ENCODE measurements at regions not wholly inside any gene's neighbourhood (a gene's known extent, or its start where the extent isn't known, plus 50 kb on each side); places are given as distances from the start of the nearest gene placed in this dataset. TPM values are rescaled to one million over a fixed set of nuclear protein-coding genes. Genes with fewer than 3 reads are reported as not detected.

- no peak overlapping the region for H3K14ac ChIP-seq (ENCODE audit: low read length)
- no peak overlapping the region for H3K4me2 ChIP-seq (ENCODE audit: insufficient read depth, low read length, poor library complexity, severe bottlenecking)
- no CpG with 5 or more reads among the region's 7 CpGs for WGBS, 2 donors (ENCODE audit: extremely low coverage in 2 of 2, insufficient read length in 2 of 2, insufficient replicate concordance in 1 of 2)
- no peak overlapping the region for H2BK5ac ChIP-seq (ENCODE audit: low read length)
- H2BK120ac ChIP-seq (ENCODE audit: low read depth, low read length): no peak overlapping the region
- DNase-seq (ENCODE audit: low spot score): no peak
- H3K4me1 ChIP-seq (ENCODE audit: control insufficient read depth in 2 of 2, insufficient read depth in 1 of 2, low read depth in 1 of 2, low read length in 2 of 2): peaks cover 2 to 4% of the 10 kb centered on the region in 2 donors
- H3K36me3 ChIP-seq (replicated peaks in 1 of 2; ENCODE audit: control insufficient read depth in 2 of 2, insufficient read depth in 2 of 2, low read length in 2 of 2): no peaks in the 10 kb centered on the region
- H3K79me1 ChIP-seq (ENCODE audit: low read depth, low read length): no peaks in the 10 kb centered on the region
- H3K27me3 ChIP-seq (ENCODE audit: control insufficient read depth in 3 of 3, insufficient read depth in 3 of 3, low read depth in 1 of 3, low read length in 3 of 3): no peaks in the 10 kb centered on the region
- H4K8ac ChIP-seq (ENCODE audit: low read depth, low read length): no peak overlapping the region
- H2BK15ac ChIP-seq (ENCODE audit: low read length): no peak overlapping the region
- H3K4ac ChIP-seq (ENCODE audit: low read length): no peak overlapping the region
- no peak overlapping the region for H3K18ac ChIP-seq (ENCODE audit: low read length)
- H2AK5ac ChIP-seq (ENCODE audit: low read depth, low read length): no peak overlapping the region
- H2BK12ac ChIP-seq (ENCODE audit: low read length): no peak overlapping the region
- H3K4me3 ChIP-seq (ENCODE audit: low read length in 2 of 2): no peak overlapping the region
- peaks cover 0 to under 1% of the 10 kb centered on the region in 2 donors for H3K9me3 ChIP-seq (replicated peaks in 1 of 2; ENCODE audit: control insufficient read depth in 2 of 2, insufficient read depth in 1 of 2, low read depth in 1 of 2, low read length in 2 of 2)
- H3K23ac ChIP-seq (ENCODE audit: low read depth, low read length, poor library complexity): no peak overlapping the region
- H3K9ac ChIP-seq (ENCODE audit: low read depth, low read length, poor library complexity): no peak overlapping the region
- no peak overlapping the region for H3K27ac ChIP-seq (replicated peaks; ENCODE audit: low read length)
- no peak overlapping the region for H4K91ac ChIP-seq (ENCODE audit: low read depth, low read length, poor library complexity)
- H2AFZ ChIP-seq (ENCODE audit: low read length): no peak overlapping the region
These were observed 50.0 kb upstream of the CDIN1 start for GRCh38 chr15:36529296-36530011.

Small RNAs in the stretch of these regions (small RNA-seq; reads per million reads assigned to genes)
- gene AC068867.1 (ENCODE audit: insufficient read depth) (not detected), gene MIR4510 (ENCODE audit: insufficient read depth) (not detected)
